ENCODE measurements at regions not wholly inside any gene's neighbourhood (a gene's known extent, or its start where the extent isn't known, plus 50 kb on each side); places are given as distances from the start of the nearest gene placed in this dataset.
"Not testable (repeated sequence)": the region's sequence is repeated elsewhere in the genome, so short reads cannot be mapped to it uniquely, and the experiment has no call there.

- not testable (repeated sequence) for DNase-seq
Observed at GRCh38 chrX:134045372-134045771, 60.0 kb upstream of the GPC3 start.

GRCh38 chrX:134067107-134067506 is 81.7 kb upstream of the GPC3 start:
- not testable (repeated sequence) for DNase-seq

GRCh38 chrX:134071899-134072298 is 86.5 kb upstream of the GPC3 start:
- not testable (repeated sequence) for DNase-seq

- no peak for DNase-seq
Observed at GRCh38 chrX:134073341-134073740, 87.9 kb upstream of the GPC3 start.

- no peak for DNase-seq
Observed at GRCh38 chrX:134074151-134074550, 88.8 kb upstream of the GPC3 start.

GRCh38 chrX:134075894-134076718 is 90.7 kb upstream of the GPC3 start:
- DNase-seq, result no peak

- DNase-seq, result no peak
Observed at GRCh38 chrX:134095366-134095765, 110.0 kb upstream of the GPC3 start.

GRCh38 chrX:134101636-134102035 is 116.2 kb upstream of the GPC3 start:
- DNase-seq, result no peak

- DNase-seq, result no peak
Observed at GRCh38 chrX:134115270-134115669, 121.7 kb upstream of the CCDC160 start.

GRCh38 chrX:134137341-134137740 is 99.6 kb upstream of the CCDC160 start:
- DNase-seq, result no peak

- no peak for DNase-seq
Observed at GRCh38 chrX:134139090-134139489, 97.9 kb upstream of the CCDC160 start.

GRCh38 chrX:134144231-134144630 is 92.8 kb upstream of the CCDC160 start:
- DNase-seq, result peak in 1 of 2 experiments; percentile 0

GRCh38 chrX:134146493-134146892 is 90.5 kb upstream of the CCDC160 start:
- no peak for DNase-seq

- DNase-seq, result no peak
Observed at GRCh38 chrX:134148172-134148692, 88.8 kb upstream of the CCDC160 start.

- no peak for DNase-seq
Observed at GRCh38 chrX:134158821-134159512, 78.0 kb upstream of the CCDC160 start.

GRCh38 chrX:134161162-134161561 is 75.8 kb upstream of the CCDC160 start:
- no peak for DNase-seq

- no peak for DNase-seq
Observed at GRCh38 chrX:134162032-134162431, 75.0 kb upstream of the CCDC160 start.

- DNase-seq, result no peak
Observed at GRCh38 chrX:134163836-134164235, 73.1 kb upstream of the CCDC160 start.

- DNase-seq, result no peak
Observed at GRCh38 chrX:134167591-134168203, 69.3 kb upstream of the CCDC160 start.

GRCh38 chrX:134171661-134172587 is 65.1 kb upstream of the CCDC160 start:
- no peak for DNase-seq

GRCh38 chrX:134172588-134173259 is 64.3 kb upstream of the CCDC160 start:
- DNase-seq, result no peak
